ENCODE measurements at regions not wholly inside any gene's neighbourhood (a gene's known extent, or its start where the extent isn't known, plus 50 kb on each side); places are given as distances from the start of the nearest gene placed in this dataset.

DNA sequence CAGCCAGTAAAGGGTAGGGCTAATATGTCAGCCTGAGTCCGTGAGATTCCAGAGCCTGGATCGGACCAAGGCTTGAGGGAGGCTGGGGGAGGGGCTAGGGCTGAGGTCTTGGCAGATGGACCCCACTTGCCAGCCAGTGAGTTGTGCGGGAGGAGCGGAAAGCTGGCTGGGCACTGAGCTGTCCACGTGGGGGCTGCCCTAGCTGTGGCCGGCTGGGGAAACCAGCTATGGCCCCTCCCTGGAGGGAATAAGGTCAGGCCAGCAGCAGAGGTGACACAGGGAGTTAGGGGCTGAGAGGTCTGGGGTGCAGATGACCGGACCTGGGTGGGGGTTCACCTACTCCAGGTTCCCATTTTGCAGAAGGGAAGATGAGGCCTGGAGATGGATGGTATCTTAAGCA, 77.3 kb downstream of the UNCX start:
- H3F3A ChIP-seq (ENCODE audit: insufficient read depth, low read length) = no peaks in the 10 kb centered on the region

DNA sequence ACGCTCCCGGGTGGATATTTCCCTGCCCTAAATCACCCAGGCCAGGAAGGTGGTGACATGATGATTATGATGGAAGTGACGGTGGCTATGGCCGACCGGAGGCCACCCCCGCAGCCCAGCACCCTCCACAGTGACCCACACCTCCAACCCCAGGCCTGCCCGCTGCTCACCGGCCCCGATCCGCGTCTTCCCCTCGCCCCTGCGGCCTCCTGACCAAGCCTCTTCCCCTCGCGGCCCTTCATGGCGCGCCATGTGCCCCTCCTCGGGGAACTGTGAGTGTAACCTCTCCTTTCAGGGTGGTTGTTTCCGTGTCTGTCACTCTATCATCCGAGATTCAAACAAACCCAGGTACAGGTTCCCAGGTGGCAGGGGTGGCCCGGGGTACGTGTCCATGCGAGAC, 78.3 kb downstream of the UNCX start:
- H3K79me2 ChIP-seq (ENCODE audit: low read length) = no peaks in the 10 kb centered on the region
- no peaks in the 10 kb centered on the region for H3F3A ChIP-seq (ENCODE audit: insufficient read depth, low read length)
- TF ChIP-seq, protein P1, sequence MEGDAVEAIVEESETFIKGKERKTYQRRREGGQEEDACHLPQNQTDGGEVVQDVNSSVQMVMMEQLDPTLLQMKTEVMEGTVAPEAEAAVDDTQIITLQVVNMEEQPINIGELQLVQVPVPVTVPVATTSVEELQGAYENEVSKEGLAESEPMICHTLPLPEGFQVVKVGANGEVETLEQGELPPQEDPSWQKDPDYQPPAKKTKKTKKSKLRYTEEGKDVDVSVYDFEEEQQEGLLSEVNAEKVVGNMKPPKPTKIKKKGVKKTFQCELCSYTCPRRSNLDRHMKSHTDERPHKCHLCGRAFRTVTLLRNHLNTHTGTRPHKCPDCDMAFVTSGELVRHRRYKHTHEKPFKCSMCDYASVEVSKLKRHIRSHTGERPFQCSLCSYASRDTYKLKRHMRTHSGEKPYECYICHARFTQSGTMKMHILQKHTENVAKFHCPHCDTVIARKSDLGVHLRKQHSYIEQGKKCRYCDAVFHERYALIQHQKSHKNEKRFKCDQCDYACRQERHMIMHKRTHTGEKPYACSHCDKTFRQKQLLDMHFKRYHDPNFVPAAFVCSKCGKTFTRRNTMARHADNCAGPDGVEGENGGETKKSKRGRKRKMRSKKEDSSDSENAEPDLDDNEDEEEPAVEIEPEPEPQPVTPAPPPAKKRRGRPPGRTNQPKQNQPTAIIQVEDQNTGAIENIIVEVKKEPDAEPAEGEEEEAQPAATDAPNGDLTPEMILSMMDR (IDR thresholded peaks at IDR 0.05; ENCODE audit: low read length) = no peak
- TF ChIP-seq EZH2phosphoT487 (IDR thresholded peaks at IDR 0.05; ENCODE audit: low read length) (no peak), EZH2 (optimal IDR thresholded peaks at IDR 0.05; ENCODE audit: low read depth, low read length) (no peak)
- no peak for DNase-seq
- no peaks in the 10 kb centered on the region for H4K20me1 ChIP-seq (ENCODE audit: insufficient read depth, low read length)
- H3K36me3 ChIP-seq (replicated peaks; ENCODE audit: insufficient read depth, low read length) = no peaks in the 10 kb centered on the region
- no peak overlapping the region for H2AFZ ChIP-seq (ENCODE audit: low read length)
- no peaks in the 10 kb centered on the region for H3K4me1 ChIP-seq (ENCODE audit: low read length)
- H3K4me3 ChIP-seq (ENCODE audit: low read length) = no peak overlapping the region
- no peak overlapping the region for H3K4me2 ChIP-seq (ENCODE audit: low read depth, low read length)
- no peaks in the 10 kb centered on the region for H3K9me3 ChIP-seq (replicated peaks; ENCODE audit: insufficient read depth, low read length)
- H3K27ac ChIP-seq (ENCODE audit: low read length) = no peak overlapping the region
- no peaks in the 10 kb centered on the region for H3K9me2 ChIP-seq (replicated peaks; ENCODE audit: insufficient read depth, low read length)
- H3K9ac ChIP-seq (ENCODE audit: low read length) = no peak overlapping the region
- H3K27me3 ChIP-seq (replicated peaks; ENCODE audit: insufficient read depth, low read length) = peaks cover 76% of the 10 kb centered on the region

More for the DNA sequence above, 77.3 kb downstream of the UNCX start:
- Histone ChIP-seq H3K9ac (ENCODE audit: low read length) (no peak overlapping the region), H2AFZ (ENCODE audit: low read length) (no peak overlapping the region), H3K36me3 (replicated peaks; ENCODE audit: insufficient read depth, low read length) (no peaks in the 10 kb centered on the region), H4K20me1 (ENCODE audit: insufficient read depth, low read length) (no peaks in the 10 kb centered on the region), H3K9me2 (replicated peaks; ENCODE audit: insufficient read depth, low read length) (no peaks in the 10 kb centered on the region), H3K79me2 (ENCODE audit: low read length) (no peaks in the 10 kb centered on the region), H3K4me2 (ENCODE audit: low read depth, low read length) (no peak overlapping the region), H3K9me3 (replicated peaks; ENCODE audit: insufficient read depth, low read length) (no peaks in the 10 kb centered on the region), H3K4me3 (ENCODE audit: low read length) (no peak overlapping the region), H3K4me1 (ENCODE audit: low read length) (no peaks in the 10 kb centered on the region), H3K27me3 (replicated peaks; ENCODE audit: insufficient read depth, low read length) (peaks cover 71% of the 10 kb centered on the region), H3K27ac (ENCODE audit: low read length) (no peak overlapping the region)
- no peak for DNase-seq
- TF ChIP-seq EZH2 (optimal IDR thresholded peaks at IDR 0.05; ENCODE audit: low read depth, low read length) (no peak), EZH2phosphoT487 (IDR thresholded peaks at IDR 0.05; ENCODE audit: low read length) (no peak)
- TF ChIP-seq, protein P1 (IDR thresholded peaks at IDR 0.05; ENCODE audit: low read length) = no peak

DNA sequence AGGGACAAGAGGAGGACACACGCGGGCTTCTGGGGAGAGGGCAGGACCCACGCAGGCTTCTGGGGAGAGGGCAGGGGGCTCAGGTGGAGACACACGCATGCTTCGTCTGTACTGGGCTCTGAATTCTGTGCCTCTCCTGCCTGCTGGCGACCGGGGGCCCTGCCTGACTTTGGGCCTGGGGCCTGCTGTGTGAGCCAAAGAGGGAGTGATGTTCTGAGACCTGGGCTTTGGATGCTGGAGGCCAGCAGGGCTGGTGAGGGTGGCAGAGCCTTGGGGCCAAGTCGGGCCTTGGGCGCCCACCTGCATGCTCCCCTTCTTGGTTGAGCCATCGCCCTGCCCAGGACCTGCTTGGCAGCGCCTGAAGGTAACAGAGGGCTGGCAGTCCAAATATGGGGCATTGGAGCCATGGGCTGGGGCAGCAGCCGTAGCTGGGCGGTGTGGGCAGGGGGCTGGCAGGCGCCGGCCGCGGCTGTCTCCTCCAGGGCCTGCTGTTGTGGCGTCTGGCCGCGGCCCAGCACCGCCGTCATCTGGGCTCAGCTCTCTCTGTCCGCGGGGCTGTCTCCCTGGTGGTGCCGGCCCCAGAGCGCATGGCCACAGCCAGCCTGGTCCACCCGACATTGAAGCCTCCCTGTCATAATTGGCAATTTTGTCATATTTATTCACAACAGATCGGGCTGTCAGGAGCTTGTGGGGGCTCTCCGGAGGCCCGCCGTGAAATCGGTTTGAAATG, 78.9 kb downstream of the UNCX start:
- no peak for DNase-seq
- no peak overlapping the region for H3K27ac ChIP-seq (ENCODE audit: low read length)
- H3K79me2 ChIP-seq (ENCODE audit: low read length) = no peaks in the 10 kb centered on the region
- no peaks in the 10 kb centered on the region for H3K9me3 ChIP-seq (replicated peaks; ENCODE audit: insufficient read depth, low read length)
- no peak for TF ChIP-seq EZH2phosphoT487 (IDR thresholded peaks at IDR 0.05; ENCODE audit: low read length)
- no peak for TF ChIP-seq EZH2 (optimal IDR thresholded peaks at IDR 0.05; ENCODE audit: low read depth, low read length)
- TF ChIP-seq, protein P1 (IDR thresholded peaks at IDR 0.05; ENCODE audit: low read length) = no peak
- no peaks in the 10 kb centered on the region for H3K36me3 ChIP-seq (replicated peaks; ENCODE audit: insufficient read depth, low read length)
- no peak overlapping the region for H3K4me2 ChIP-seq (ENCODE audit: low read depth, low read length)
- no peaks in the 10 kb centered on the region for H4K20me1 ChIP-seq (ENCODE audit: insufficient read depth, low read length)
- H3K27me3 ChIP-seq (replicated peaks; ENCODE audit: insufficient read depth, low read length) = peaks cover 82% of the 10 kb centered on the region
- no peak overlapping the region for H2AFZ ChIP-seq (ENCODE audit: low read length)
- no peaks in the 10 kb centered on the region for H3F3A ChIP-seq (ENCODE audit: insufficient read depth, low read length)
- no peak overlapping the region for H3K9ac ChIP-seq (ENCODE audit: low read length)
- no peak overlapping the region for H3K4me3 ChIP-seq (ENCODE audit: low read length)
- H3K9me2 ChIP-seq (replicated peaks; ENCODE audit: insufficient read depth, low read length) = no peaks in the 10 kb centered on the region
- H3K4me1 ChIP-seq (ENCODE audit: low read length) = no peaks in the 10 kb centered on the region
